Activated T-cell treated with anti-CD3 and anti-CD28 coated beads for 24 hours (primary cell): ENCODE measurements at regions not wholly inside any gene's neighbourhood (a gene's known extent, or its start where the extent isn't known, plus 50 kb on each side); places are given as distances from the start of the nearest gene placed in this dataset.
"Not testable (repeated sequence)": the region's sequence is repeated elsewhere in the genome, so short reads cannot be mapped to it uniquely, and the experiment has no call there.

Source experiments
- DNase-seq: peaks from one replicate; pipeline ENCODE4 v3.0.0-alpha.2; 2020; ENCODE audit warnings: low read depth

DNA sequence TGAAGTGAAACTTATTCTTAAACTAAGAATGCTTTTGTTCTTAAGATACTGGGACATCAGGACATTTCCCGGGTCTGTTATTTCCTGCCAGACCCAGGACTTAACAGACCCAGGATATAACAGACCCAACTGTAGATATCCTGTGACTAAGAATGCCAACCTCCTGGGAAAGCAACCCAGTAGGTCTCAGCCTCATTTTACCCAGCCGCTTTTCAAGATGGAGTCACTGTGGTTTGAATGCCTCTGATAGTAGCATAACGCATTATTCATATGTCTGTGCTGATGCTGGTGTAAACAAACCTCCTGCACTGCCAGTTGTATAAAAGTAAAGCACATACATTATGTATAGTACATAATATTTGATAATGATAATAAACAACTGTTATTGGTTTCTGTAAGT, 185.8 kb upstream of the GPRIN3 start:
- no peak for DNase-seq

DNA sequence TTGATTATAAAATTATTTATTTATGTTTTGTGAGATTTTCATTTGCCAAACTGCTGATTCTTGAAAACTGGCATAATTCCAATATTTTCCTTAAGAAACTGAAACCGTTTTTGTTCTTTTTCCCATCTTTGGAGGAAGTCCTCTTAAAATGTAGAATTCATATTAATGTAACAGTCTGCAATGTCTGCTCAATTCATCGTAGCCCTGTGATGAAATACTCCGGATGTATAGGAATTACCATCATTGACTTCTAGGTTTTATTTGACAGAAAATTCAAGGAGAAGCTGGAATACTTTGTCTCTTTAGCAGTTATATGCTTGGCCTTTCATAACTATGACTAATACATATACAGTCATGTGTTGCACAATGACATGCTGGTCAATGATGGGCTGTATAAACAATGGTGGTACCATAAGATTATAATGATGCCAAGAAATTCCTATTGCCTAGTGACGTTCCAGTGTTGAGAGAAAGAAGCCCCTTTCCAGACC, 185.0 kb upstream of the GPRIN3 start:
- DNase-seq, result no peak

DNA sequence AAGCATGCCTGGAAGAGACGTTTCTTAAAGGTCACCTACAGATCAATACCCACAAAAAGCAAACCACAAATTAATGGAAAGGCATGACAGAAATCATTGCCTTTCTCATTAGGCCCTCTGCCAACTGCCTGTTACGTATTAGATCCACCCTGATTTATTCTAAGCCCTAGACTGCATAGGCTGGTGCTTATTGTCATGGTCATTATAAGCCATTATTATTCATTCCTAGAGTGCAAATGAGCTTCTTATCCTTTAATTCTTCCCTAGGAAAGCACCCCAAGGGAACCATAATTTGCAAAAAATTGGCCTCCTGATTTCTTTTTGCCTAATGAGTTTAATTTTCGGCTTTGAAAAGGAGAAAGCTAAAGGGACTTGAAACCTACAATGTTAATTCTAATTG, 184.2 kb upstream of the GPRIN3 start:
- no peak for DNase-seq

DNA sequence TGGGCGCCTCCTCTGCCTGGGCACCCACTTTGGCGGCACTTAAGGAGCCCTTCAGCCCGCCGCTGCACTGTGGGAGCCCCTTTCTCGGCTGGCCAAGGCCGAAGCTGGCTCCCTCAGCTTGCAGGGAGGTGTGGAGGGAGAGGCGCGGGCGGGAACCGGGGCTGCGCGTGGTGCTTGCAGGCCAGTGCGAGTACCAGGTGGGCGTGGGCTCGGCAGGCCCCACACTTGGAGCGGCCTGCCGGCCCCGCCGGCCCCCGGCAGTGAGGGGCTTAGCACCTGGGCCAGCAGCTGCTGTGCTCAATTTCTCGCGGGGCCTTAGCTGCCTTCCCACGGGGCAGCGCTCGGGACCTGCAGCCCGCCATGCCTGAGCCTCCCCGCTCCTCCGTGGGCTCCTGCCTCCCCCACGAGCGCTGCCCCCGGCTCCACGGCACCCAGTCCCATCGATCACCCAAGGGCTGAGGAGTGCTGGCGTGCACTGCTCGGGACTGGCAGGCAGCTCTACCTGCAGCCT, 182.4 kb upstream of the GPRIN3 start:
- not testable (repeated sequence) for DNase-seq

DNA sequence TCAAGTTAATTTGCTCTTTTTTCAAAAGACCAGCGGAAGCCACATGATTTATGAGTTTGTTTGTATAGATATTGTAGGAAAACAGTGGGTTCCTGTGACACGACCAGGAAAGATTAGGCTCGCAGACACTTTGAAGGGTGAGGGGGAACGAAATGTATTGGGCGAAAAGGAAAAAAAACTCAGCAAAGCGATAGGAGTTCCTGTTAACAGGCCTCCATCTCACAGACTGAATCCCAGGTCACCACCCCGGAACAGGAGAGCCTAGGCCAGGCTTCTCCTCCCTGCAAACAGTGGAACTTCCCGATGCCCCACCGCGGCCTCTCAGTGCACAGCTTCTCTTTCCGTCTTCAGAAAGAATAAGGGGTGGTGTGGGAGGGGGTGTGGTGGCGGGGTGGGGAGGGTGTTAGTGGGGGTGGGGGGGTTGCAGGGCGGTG, 181.8 kb upstream of the GPRIN3 start:
- DNase-seq, result no peak

DNA sequence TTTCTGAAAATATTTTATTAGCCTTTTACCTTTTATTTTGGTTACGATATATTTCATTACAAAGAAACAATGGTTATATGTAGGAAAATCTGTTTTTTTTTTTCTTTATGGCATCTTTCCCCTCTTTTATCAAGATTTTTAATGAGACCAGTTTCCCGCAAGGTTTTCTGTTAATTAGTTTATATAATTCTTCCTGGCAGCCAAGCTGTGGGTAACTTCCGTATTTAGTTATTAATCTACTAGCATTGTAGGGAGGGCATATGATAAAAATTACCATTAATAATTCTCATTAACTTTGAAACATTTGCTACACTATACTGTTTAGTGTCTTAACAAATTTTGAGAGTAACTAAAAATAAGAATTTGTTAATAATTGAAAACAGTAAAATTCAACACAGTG, 181.1 kb upstream of the GPRIN3 start:
- no peak for DNase-seq

DNA sequence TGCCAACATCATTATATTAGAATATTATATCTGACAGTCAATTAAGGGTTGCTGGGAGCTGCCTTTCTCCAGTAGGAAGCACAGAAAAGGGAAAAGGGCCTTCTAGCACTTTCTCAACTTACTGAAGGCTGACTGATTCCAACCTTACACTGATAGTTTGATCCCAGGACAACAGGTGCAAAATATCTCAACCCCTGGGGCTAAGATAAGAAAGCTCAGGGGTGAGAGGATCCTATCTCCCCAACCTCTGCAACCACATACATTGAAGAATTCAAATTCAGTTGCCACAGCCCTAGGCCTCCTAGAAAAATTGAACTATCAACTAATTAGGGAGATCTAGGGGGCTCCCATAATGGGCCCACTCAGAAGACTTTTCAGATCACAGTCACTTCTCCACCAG, 179.1 kb upstream of the GPRIN3 start:
- no peak for DNase-seq

DNA sequence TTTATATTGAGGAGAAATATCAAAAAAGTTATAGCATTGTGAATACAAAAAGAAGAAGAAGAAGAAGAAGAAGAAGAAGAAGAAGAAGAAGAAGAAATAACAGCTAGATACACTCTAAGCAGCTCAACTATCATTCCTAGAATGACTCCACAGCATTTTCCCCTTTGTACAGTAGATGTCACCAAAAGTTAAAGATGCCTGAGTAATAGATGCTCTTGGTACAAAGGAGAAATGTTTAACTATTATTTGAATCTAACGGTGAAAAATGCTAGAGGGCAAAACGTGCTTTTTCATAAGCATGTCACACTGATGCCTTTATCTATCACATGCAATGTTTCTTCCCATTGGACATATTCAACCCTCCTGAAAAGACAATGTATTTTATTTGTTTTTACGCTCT, 178.4 kb upstream of the GPRIN3 start:
- no peak for DNase-seq

DNA sequence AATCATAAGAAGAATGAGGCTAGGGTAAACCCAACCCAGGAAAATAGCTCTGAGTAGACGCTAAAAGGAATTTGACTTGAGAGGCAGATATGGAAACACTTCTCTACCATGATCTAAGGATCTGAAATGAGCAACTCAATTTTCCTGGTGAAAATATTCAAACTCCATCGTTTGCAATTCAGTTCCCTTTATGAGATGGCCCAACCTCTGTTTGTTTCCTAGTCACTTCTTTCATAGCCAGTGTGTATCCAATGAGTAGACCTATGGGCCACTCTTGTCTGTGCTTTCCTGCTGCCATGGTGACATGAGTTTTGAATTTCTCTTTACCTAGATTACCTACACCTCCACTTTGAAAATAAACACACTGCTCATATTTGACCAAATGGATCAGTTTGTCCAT, 176.2 kb upstream of the GPRIN3 start:
- no peak for DNase-seq

DNA sequence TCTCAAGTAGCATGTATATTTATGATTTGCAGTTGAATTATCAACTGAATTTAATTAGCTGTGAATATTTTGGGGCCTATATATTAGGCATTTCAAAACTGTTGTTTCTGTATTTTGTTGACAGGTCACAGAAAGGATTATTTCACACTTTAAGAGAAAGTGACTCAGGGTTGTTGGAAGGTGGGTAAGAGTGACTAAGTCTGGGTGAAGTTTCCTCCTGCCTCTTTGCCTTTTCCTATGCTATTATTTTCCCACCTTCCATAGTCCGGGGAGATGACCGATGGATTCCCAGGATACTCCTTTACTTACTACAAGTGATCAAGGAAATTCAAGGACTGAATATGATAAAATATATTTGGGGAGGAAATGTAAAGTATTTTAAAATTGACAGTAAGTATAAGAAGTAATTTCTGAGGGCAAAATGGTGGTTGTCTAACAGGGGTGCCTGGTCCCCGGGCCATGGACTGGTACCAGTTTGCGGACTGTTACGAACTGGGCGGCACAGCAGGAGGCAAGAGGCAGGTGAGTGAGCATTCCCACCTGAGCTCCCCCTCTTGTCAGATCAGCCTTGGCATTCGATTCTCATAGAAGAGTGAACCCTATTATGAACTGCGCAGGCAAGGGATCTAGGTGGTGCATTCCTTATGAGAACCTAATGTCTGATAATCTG, 175.5 kb upstream of the GPRIN3 start:
- no peak for DNase-seq

DNA sequence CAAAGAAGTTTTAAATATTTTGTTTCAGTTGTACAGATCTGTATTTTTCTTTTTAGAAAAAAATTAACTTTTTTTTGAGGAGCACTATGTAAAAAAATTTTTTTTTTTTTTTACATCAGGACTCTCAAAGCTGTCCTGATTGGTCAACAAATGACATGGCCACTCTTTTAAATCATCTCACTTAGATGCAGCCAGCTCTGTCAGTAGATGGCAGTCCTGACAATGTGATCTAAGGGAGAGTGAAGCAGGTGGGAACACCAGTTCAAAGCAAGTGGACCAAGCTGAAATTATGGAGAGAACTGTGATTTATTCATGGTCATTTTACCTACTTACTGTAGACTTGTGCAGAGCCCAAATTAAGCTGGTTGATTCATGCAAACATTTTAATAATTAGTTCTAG, 174.7 kb upstream of the GPRIN3 start:
- no peak for DNase-seq

DNA sequence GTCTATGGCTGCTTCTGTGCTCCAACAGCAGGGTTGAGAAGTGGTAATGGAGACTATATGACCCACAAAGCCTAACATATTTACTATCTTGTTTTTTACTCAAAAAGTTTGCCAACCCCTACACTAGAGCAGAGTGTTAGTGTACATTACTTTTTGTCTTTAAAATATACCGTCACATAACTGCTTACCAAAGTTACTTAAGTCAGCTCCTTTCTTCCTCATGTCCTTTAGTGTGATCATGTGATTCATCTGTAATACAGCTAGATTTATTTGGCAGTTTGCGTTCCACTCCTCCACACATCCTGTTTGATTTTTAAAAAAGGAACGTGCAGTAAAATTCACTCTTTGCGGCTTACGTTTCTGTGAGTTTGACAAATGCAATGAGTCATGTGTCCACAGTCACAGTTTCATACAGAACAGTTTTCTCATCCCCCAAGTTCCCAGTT, 162.4 kb upstream of the GPRIN3 start:
- DNase-seq, result peak; percentile 20

DNA sequence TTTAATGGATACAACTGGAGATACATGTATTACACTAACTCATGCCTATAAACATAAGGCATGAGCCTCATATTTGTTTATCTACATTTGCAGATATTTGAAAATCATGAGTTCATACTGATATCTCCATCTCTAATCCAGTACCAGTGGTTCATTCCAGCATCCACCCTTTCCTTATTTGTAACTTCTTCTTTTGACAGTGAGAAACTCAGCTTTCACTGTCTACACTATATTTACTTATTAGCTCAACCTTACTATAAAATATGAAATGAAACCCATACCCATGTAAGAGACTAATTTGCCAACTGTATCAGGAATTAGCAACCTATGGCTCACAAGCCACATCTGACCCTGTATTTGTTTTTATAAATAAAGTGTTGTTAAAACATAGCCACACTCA, 161.9 kb upstream of the GPRIN3 start:
- no peak for DNase-seq

DNA sequence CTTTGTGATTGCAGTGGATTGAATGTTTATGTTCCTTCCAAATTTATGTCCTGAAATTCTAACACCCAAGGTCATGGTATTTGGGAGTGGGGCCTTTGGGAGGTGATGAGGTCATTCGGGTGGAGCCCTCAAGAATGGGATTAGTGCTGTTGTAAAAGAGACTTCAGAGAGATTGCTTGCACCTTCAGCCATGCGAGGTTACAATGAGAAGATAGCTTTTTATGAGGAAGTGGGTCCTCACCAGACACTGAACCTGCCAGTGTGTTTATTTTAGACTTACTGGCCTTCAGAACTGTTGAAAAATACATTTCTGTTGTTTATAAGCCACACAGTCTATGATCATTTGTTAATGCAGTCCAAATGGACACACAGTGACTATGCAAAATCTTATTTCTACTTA, 161.0 kb upstream of the GPRIN3 start:
- no peak for DNase-seq

DNA sequence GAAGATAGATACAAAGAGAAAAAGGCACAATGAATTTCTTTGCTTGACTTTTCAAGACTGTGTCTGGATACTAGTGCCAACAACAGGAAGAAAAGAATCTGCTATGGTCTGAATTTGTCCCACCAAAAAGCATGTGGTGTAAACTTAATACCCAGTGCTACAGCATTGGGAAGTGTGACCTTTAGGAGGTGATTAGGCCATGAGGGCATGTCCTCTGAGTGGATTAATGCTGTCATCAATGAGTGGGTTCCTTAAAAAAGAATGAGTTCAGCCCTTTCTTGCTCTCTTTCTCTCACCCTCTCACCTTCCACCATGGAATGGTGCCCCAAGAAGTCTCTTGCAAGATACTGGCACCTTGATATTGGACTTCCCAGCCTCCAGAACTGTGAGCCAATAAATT, 155.7 kb upstream of the GPRIN3 start:
- no peak for DNase-seq

DNA sequence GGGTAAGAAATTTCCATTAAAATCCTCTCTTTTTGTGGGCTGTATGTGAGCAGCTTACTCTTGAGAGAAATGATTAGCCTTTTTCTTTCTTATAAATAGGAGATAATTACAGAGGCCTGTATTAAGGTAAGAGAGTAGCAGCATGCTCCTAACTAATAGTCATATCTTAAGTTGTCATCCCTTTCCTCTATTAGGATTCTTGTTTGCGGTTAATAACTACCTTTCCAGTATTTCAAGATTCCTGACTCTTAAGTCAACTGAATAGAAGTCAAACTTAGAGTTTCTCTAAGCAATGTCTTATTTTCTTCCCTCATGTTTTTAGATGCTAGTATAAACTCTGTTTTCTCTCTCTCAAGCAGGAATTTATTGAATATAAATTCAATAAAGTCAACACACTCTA, 139.9 kb upstream of the GPRIN3 start:
- no peak for DNase-seq

DNA sequence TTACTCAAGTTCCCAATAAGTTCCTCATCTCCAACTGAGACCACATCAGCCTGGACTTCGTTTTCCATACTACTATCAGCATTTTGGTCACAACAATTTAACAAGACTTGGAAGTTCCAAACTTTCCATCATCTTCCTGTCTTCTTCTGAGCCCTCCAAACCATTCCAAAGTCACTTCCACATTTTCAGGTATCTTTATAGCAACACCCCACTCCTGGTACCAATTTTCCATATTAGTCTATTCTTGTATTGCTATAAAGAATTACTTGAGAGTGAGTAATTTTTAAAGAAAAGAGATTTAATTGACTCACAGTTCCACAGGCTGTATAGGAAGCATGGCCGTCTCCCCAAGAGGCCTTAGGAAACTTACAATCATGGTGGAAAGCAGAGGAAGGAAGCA, 138.6 kb upstream of the GPRIN3 start:
- DNase-seq, result no peak

DNA sequence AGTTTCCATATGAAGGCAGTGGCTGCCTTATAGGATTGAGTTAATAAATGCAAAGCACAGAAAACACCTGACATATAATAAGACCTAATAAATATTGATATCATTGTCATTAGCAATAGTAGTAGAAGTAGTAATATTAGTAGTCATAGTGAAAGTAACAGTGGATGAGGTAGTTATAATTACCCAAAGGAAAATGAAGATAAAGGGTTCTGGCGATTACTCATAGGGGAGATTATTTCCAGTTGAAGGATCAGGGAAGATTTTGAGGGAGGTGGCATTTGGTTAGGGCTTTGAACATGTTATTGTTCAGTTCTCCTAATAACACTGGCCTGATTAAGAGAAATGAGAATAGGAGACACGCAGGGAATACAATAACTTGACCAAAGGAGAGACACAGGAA, 131.9 kb upstream of the GPRIN3 start:
- no peak for DNase-seq

DNA sequence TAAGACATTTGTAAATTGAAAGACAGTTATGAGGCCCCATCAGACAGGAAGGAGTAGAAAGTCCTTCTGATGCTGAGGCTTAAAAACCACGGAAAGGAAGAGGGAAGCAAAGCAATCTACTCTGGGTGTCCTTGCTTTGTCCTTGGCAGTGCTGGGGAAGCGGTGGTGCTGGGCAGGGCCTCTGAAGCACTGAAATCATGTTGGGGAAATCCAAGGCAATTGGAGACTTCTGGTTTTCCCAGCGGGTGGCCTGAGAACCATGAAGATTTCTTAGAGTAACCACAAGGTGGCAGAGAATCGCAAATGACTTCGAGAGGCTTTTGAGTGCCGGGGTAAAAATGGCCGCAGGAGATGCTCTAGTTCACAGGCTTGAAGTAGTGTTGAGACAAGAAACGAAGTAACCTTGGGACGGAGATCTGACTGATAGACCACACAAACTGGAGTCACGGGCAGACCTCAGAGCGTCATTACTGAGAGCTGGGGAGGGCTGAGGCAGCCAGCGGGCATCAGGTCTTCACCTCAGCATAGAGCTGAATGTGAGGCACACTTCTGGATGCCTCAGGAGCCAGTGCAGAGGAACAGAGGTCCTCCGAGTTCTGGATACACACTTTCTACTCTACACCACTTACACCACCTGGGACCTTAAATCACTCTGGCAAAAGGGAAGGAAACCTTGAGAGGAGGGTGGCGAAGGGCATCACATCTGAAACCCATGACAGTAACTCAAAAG, 130.7 kb upstream of the GPRIN3 start:
- DNase-seq, result peak; percentile 38

DNA sequence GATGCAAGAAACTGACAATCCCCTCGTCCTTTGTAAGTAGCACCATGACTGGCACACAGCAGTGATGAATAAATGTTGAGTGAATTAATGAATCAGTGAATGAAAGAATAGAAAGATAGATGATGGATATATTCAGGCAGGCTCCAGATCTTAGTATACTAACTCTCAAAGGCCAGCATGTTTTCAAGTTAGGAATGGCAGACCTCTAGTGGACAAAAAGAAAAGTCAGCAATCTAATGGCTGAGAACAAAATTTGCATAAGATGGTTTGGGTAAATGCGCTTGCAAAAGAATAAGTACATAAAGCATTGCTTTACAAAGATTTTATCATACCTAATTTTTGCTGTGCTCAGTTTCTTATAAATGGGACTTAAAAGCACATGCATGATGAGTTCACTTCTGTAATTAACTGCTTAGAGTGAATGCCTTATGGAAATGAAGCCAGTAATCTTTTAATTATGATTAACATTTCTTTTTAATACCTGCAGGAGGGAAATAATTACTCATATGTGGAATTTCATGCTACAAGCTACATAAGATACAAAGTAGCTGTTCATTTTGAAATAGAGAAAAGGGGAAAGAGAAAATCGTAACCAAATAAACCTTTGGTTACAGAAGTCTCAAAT, 126.9 kb upstream of the GPRIN3 start:
- DNase-seq, result no peak

DNA sequence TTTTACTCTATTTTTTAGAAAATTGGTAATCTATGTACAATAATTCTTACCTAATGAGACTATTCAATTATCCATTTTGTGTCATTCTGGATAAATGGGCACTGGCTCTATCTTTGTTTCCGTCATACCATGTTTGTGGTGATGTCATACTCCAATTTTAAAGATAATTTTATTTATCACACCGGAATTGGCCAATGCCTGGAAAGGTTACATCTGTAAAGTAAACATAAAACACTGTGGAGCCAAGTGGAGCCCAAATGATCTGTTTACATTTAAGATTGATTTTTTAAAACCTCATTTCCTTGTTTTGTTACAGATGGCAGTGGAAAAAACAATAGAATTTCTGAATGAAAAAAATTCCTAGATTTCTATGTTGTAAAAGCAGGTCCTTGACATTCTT, 120.2 kb upstream of the GPRIN3 start:
- no peak for DNase-seq

DNA sequence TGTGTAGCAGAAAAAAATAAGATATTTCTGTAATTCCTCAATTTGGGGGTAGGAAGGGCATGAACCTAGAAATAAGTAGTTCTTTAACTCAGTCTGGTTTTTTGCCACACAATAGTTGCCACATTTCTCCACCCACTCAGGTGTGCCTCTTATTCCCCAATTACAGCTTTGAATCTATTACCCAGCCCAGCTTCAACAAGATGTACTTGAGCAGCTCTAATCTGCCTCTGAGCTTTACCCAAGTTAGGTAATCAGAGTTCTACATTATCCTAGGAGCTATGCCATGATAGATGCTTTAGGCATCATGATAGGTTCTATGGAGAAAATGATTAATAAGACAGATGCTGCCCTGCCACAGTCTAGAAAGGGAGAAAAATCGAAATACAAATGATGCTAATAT, 117.4 kb upstream of the GPRIN3 start:
- DNase-seq, result no peak

DNA sequence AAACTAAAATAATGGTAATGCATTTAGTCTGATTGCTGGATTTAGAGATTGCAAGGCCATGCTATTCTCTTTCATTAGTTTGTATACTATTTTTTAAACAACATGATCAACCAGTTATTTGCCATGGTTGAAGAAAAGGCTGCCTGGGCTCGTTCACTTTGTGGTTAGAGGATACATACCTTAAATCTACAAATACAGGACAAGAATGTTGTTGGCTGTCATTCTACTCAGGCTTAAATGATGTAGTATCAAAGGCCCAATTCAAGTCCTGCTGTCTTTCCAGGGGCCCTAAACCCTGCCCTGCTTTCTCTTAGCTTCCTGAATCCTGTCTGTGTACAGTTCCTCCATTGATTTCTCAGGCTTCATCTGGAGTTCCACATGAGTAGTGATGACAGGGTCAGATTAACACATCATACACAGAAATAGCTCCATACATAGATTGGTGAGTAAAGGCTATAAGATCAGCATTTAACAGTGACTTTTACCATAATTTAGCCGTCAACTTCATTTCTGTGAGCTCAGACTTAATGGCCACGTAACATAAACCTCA, 114.9 kb upstream of the GPRIN3 start:
- no peak for DNase-seq
